ENCODE measurements at regions not wholly inside any gene's neighbourhood (a gene's known extent, or its start where the extent isn't known, plus 50 kb on each side); places are given as distances from the start of the nearest gene placed in this dataset.

- Histone ChIP-seq H4K20me1 (ENCODE audit: control insufficient read depth, insufficient read depth) (no peaks in the 10 kb centered on the region), H2AFZ (ENCODE audit: control insufficient read depth, low read depth, low read length) (no peak overlapping the region), H3K4me2 (ENCODE audit: control insufficient read depth, insufficient read depth) (no peak overlapping the region), H3K9ac (ENCODE audit: control insufficient read depth, insufficient read depth, low read length) (no peak overlapping the region), H3K79me2 (ENCODE audit: control insufficient read depth, insufficient read depth, low read length) (no peaks in the 10 kb centered on the region), H3K27me3 (replicated peaks in 1 of 2; ENCODE audit: control insufficient read depth in 2 of 2, insufficient read depth in 2 of 2, low read length in 1 of 2) (peaks cover 1 to 2% of the 10 kb centered on the region in 2 experiments; a peak in 3 of 4 replicates), H3K4me1 (ENCODE audit: control insufficient read depth, insufficient read depth, low read length) (peaks cover under 1% of the 10 kb centered on the region; the same call in 1 of the 2 replicates), H3K4me3 (no peak overlapping the region), H3K9me3 (replicated peaks; ENCODE audit: control insufficient read depth, insufficient read depth, low read length) (no peaks in the 10 kb centered on the region), H3K27ac (ENCODE audit: control insufficient read depth, insufficient read depth) (no peak overlapping the region), H3K36me3 (ENCODE audit: control insufficient read depth in 2 of 2, insufficient read depth in 2 of 2, low read length in 1 of 2) (no peaks in the 10 kb centered on the region)
- ChIA-PET RAD21 (ENCODE audit: unreplicated experiment) (interaction anchor here (1.1 to 2.2 kb wide), 4 partner anchors 8 to 125 kb away, joined by 3 to 12 read pairs (median 4); no protein-coding TSS in a partner anchor), POLR2A (interaction anchor here (1.7 to 3.4 kb wide), 2 partner anchors 10 kb away, joined by 4 to 18 read pairs; no protein-coding TSS in a partner anchor), CTCF (interaction anchor here (0.6 to 5.5 kb wide), 12 partner anchors 9 to 533 kb away, joined by 3 to 46 read pairs (median 4); no protein-coding TSS in a partner anchor), SMC1A (ENCODE audit: uncharacterized antibody, unreplicated experiment) (interaction anchor here (0.8 to 2.6 kb wide), 10 partner anchors 9 to 118 kb away, joined by 3 to 12 read pairs (median 3); no protein-coding TSS in a partner anchor)
- in situ Hi-C loops (cut with MboI) (no loop called here), intact Hi-C loops (cut with micrococcal nuclease; ENCODE audit: unreplicated experiment) (no loop called here)
- DNase-seq (ENCODE audit: low read depth, low spot score): no peak
- ATAC-seq: no peak
- no TSS peak for BruUV-seq (replicated peaks)
- TF ChIP-seq ASH2L (IDR thresholded peaks at IDR 0.05; ENCODE audit: borderline replicate concordance, low read depth) (no peak), BCLAF1 (IDR thresholded peaks at IDR 0.05) (no peak), MYB (IDR thresholded peaks at IDR 0.05; ENCODE audit: borderline replicate concordance, low read depth, low read length) (no peak), NR2C1 (IDR thresholded peaks at IDR 0.05) (no peak), FOXK2 (IDR thresholded peaks at IDR 0.05) (no peak)
- 58% methylated on average over 10 of the region's 10 CpGs for WGBS (ENCODE audit: insufficient coverage, insufficient replicate concordance, low lambda C conversion rate, missing lambda C conversion rate)
- FAIRE-seq: no peak
These were observed 56.1 kb upstream of the DMRTB1 start for GRCh38 chr1:53402891-53403655.
